OCI-LY7 (cell line): ENCODE measurements at regions not wholly inside any gene's neighbourhood (a gene's known extent, or its start where the extent isn't known, plus 50 kb on each side); places are given as distances from the start of the nearest gene placed in this dataset.

ENCODE experiments used
- CTCF ChIP-seq: fragments of 200-600 bp; sonication (generic); conservative IDR thresholded peaks from 2 replicates; pipeline ENCODE4 v1.5.1; 2014; ENCODE audit warnings: mild to moderate bottlenecking, antibody characterized with exemption, low read length, moderate library complexity, mixed read lengths
- EZH2phosphoT487 ChIP-seq: fragments of 200-600 bp; sonication (generic); IDR thresholded peaks from 2 replicates; pipeline ENCODE4 v1.6.1; 2018; ENCODE audit warnings: low read depth, borderline replicate concordance, mild to moderate bottlenecking, mixed run types, antibody characterized with exemption, low read length, moderate library complexity, mixed read lengths

DNA sequence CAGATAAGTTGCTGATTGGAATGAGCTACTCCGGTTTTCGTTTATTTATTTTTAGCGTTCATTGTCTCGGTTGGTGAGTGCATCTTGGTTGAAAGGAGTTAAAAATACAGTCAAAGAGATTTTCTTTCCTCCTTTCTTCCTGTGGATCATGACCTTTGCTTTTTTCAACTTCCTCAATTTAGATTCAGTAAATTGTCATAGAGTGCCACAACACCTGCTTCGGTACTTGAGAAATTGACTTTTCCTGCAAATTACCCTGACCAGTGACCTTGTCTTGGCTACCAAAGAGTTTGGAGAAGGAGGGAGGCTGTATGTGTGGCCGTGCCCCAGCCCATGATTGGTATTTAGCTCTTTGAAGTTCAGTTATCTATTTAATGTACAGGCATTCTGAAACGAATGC, 128.7 kb downstream of the FAM204A start:
- TF ChIP-seq CTCF = no peak
- TF ChIP-seq EZH2phosphoT487 = no peak
